ENCODE measurements at regions not wholly inside any gene's neighbourhood (a gene's known extent, or its start where the extent isn't known, plus 50 kb on each side); places are given as distances from the start of the nearest gene placed in this dataset.

- TF ChIP-seq, protein P1, sequence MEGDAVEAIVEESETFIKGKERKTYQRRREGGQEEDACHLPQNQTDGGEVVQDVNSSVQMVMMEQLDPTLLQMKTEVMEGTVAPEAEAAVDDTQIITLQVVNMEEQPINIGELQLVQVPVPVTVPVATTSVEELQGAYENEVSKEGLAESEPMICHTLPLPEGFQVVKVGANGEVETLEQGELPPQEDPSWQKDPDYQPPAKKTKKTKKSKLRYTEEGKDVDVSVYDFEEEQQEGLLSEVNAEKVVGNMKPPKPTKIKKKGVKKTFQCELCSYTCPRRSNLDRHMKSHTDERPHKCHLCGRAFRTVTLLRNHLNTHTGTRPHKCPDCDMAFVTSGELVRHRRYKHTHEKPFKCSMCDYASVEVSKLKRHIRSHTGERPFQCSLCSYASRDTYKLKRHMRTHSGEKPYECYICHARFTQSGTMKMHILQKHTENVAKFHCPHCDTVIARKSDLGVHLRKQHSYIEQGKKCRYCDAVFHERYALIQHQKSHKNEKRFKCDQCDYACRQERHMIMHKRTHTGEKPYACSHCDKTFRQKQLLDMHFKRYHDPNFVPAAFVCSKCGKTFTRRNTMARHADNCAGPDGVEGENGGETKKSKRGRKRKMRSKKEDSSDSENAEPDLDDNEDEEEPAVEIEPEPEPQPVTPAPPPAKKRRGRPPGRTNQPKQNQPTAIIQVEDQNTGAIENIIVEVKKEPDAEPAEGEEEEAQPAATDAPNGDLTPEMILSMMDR (IDR thresholded peaks at IDR 0.05 in 2 of 3, conservative IDR thresholded peaks at IDR 0.05 in 1 of 3; ENCODE audit: borderline replicate concordance in 1 of 3, insufficient read depth in 1 of 3, low read depth in 2 of 3, low read length in 2 of 3): no peak
- TF ChIP-seq EZH2 (IDR thresholded peaks at IDR 0.05): no peak
- no peak for TF ChIP-seq MAX (IDR thresholded peaks at IDR 0.05)
These were observed 944.8 kb downstream of the RPA4 start for GRCh38 chrX:97828471-97828870.

Data from HCT116 (cell line).